PC-3 (cell line): ENCODE measurements at regions not wholly inside any gene's neighbourhood (a gene's known extent, or its start where the extent isn't known, plus 50 kb on each side); places are given as distances from the start of the nearest gene placed in this dataset.

Experiments used
- CTCF ChIP-seq: fragments of 300-600 bp; sonication (generic); conservative IDR thresholded peaks from 2 replicates; pipeline ENCODE4 v1.5.1; 2017; ENCODE audit warnings: antibody characterized with exemption, low read depth, mild to moderate bottlenecking, low read length
- EZH2phosphoT487 ChIP-seq: fragments of 300-600 bp; sonication (generic); IDR thresholded peaks from 2 replicates; pipeline ENCODE4 v1.6.1; 2018; ENCODE audit warnings: mild to moderate bottlenecking, antibody characterized with exemption, low read length, borderline replicate concordance

- TF ChIP-seq CTCF (no peak), EZH2phosphoT487 (no peak)
These were observed 612.4 kb downstream of the NYAP2 start for GRCh38 chr2:226011716-226012450.
